Panc1 (cell line): ENCODE measurements at regions not wholly inside any gene's neighbourhood (a gene's known extent, or its start where the extent isn't known, plus 50 kb on each side); places are given as distances from the start of the nearest gene placed in this dataset.

Experiments
- ATAC-seq: fragments of 200-7000 bp; cut with Tn5 transposase; 2 replicates; pipeline ENCODE4 v1.9.1; 2020; ENCODE audit warnings: mild to moderate bottlenecking, moderate library complexity
- BruUV-seq: library from RNA; stranded (reverse); fragments of 400-500 nt; replicated peaks from 2 replicates; lab custom pipeline; 2021; lab: Mats Ljungman, UMichigan
- CTCF ChIA-PET: fragments of 300-600 bp; sonication (Branson Sonifier 250); formaldehyde crosslinking; loops from one replicate; lab custom pipeline; 2022; ENCODE audit warnings: antibody characterized with exemption; lab: Charles Lee
- POLR2A ChIA-PET: fragments of 300-600 bp; sonication (Branson Sonifier 250); formaldehyde crosslinking; loops from one replicate; lab custom pipeline; 2022; ENCODE audit warnings: antibody characterized with exemption; lab: Charles Lee
- DNase-seq: peaks from one replicate; pipeline ENCODE4 v3.0.0-alpha.2; 2010; ENCODE audit warnings: low read depth, low spot score
- H3K27ac ChIP-seq: 2 replicates; pipeline ENCODE4 v1.5.1; 2011; ENCODE audit warnings: mild to moderate bottlenecking, low read length, inconsistent platforms
- H3K27me3 ChIP-seq: fragments of 200-500 bp; sonication (Bioruptor generic); 2 replicates; pipeline ENCODE4 v1.6.0; 2014; ENCODE audit warnings: low read length, inconsistent platforms; ENCODE audit not compliant: control insufficient read depth, insufficient read depth
- H3K36me3 ChIP-seq: fragments of 200-500 bp; sonication (Bioruptor generic); 2 replicates; pipeline ENCODE4 v1.5.1; 2014; ENCODE audit warnings: inconsistent platforms, mild to moderate bottlenecking, low read length, moderate library complexity; ENCODE audit not compliant: control insufficient read depth, insufficient read depth
- H3K4me1 ChIP-seq: 2 replicates; pipeline ENCODE4 v1.5.1; 2011; ENCODE audit warnings: inconsistent platforms, mild to moderate bottlenecking, low read length, moderate library complexity; ENCODE audit not compliant: control insufficient read depth, insufficient read depth
- H3K4me3 ChIP-seq, 2 experiments: 2 replicates each; pipeline ENCODE4 v1.5.1; 2011 to 2012; ENCODE audit warnings: low read depth in 2 of 2, low read length in 2 of 2, mild to moderate bottlenecking in 2 of 2, inconsistent platforms in 1 of 2, moderate library complexity in 1 of 2
- H3K9me3 ChIP-seq: fragments of 200-500 bp; sonication (Bioruptor generic); 2 replicates; pipeline ENCODE4 v1.5.1; 2014; ENCODE audit warnings: low read depth, mild to moderate bottlenecking, inconsistent platforms, low read length, moderate library complexity; ENCODE audit not compliant: control insufficient read depth, insufficient read depth
- CTCF ChIP-seq: fragments of 450-650 bp; IDR thresholded peaks from 2 replicates; pipeline ENCODE4 v1.5.1; 2017; ENCODE audit warnings: mild to moderate bottlenecking
- POLR2AphosphoS5 ChIP-seq: IDR thresholded peaks from 2 replicates; pipeline ENCODE4 v1.6.1; 2012; ENCODE audit warnings: mild to moderate bottlenecking, low read depth, low read length, moderate library complexity
- REST ChIP-seq, 2 experiments: IDR thresholded peaks; 2 replicates each; pipeline ENCODE4 v1.6.1; 2011 to 2012; ENCODE audit warnings: low read depth in 2 of 2, control low read depth in 1 of 2, low read length in 1 of 2, mild to moderate bottlenecking in 1 of 2, moderate library complexity in 1 of 2; ENCODE audit not compliant: insufficient read depth in 1 of 2
- SIN3A ChIP-seq: IDR thresholded peaks from 2 replicates; pipeline ENCODE4 v1.6.1; 2012; ENCODE audit warnings: low read depth, mild to moderate bottlenecking, low read length, moderate library complexity, borderline replicate concordance; ENCODE audit not compliant: insufficient read depth
- TCF7L2 ChIP-seq: IDR thresholded peaks from 2 replicates; pipeline ENCODE4 v1.6.1; 2011; ENCODE audit warnings: mild to moderate bottlenecking, low read depth, low read length, inconsistent platforms
- in situ Hi-C: cut with HindIII; loops from 2 replicates; pipeline ENCODE4 v1.10.0; 2016; ENCODE audit warnings: low sequenced_read_pairs, low pct_unique_long_range_greater_than_20kb
- intact Hi-C: fragments of 100-400 bp; cut with micrococcal nuclease; formaldehyde crosslinking; loops from one replicate; pipeline ENCODE4 v1.10.0; 2022; ENCODE audit not compliant: unreplicated experiment

- no peak for TF ChIP-seq TCF7L2
- TF ChIP-seq REST (IDR thresholded peaks at IDR 0.05; ENCODE audit: insufficient read depth in 1 of 2, low read depth in 2 of 2, low read length in 1 of 2) = no peak
- TF ChIP-seq POLR2AphosphoS5 = no peak
- no peak for TF ChIP-seq CTCF
- no peak for TF ChIP-seq SIN3A
- Histone ChIP-seq H3K9me3 (no peaks in the 10 kb centered on the region), H3K27me3 (peaks cover under 1% of the 10 kb centered on the region), H3K4me3 (no peak overlapping the region), H3K27ac (no peak overlapping the region), H3K4me1 (no peaks in the 10 kb centered on the region), H3K36me3 (no peaks in the 10 kb centered on the region)
- in situ Hi-C loops (no loop called here), intact Hi-C loops (no loop called here)
- POLR2A ChIA-PET = no interaction called here
- no TSS peak for BruUV-seq
- no peak for ATAC-seq
- no peak for DNase-seq
- CTCF ChIA-PET = no interaction called here
Observed at GRCh38 chr17:34174496-34174895, 80.6 kb upstream of the CCL2 start.

- no peak for ATAC-seq
- no peak overlapping the region for H3K4me3 ChIP-seq
- in situ Hi-C loops = no loop called here
- ChIA-PET POLR2A (no interaction called here), CTCF (no interaction called here)
- no peak for DNase-seq
- no peak overlapping the region for H3K27ac ChIP-seq
- H3K9me3 ChIP-seq = no peaks in the 10 kb centered on the region
- TF ChIP-seq POLR2AphosphoS5 (no peak), CTCF (no peak), SIN3A (no peak), REST (IDR thresholded peaks at IDR 0.05; ENCODE audit: insufficient read depth in 1 of 2, low read depth in 2 of 2, low read length in 1 of 2) (no peak), TCF7L2 (no peak)
- no TSS peak for BruUV-seq
- H3K4me1 ChIP-seq = no peaks in the 10 kb centered on the region
- intact Hi-C loops = no loop called here
- no peaks in the 10 kb centered on the region for H3K36me3 ChIP-seq
- H3K27me3 ChIP-seq = peaks cover 8% of the 10 kb centered on the region
Observed at GRCh38 chr17:34176440-34176839, 78.6 kb upstream of the CCL2 start.
